ENCODE measurements at regions not wholly inside any gene's neighbourhood (a gene's known extent, or its start where the extent isn't known, plus 50 kb on each side); places are given as distances from the start of the nearest gene placed in this dataset.

DNA sequence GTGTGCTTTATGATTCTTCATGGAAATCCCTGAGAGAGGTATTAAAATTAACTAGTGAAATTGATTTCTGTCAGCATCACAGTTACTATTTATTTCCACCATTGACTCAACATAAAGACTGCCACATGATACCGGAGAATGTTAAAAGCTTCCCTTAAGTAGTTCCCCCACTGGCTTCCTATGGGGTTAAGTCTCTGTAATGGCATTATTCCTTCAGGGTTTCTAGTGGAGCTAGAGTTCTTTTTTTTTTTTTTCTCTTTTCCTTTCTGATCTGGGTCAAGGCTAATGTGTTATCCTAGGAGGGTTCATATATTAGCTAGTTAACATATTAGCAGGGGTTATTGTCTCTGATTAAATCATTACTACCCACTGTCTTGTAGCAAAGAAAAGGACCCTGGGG is 1919.1 kb upstream of the PIK3C3 start:
- ATAC-seq (no peak), DNase-seq (no peak)
- Histone ChIP-seq H3K4me1 (no peaks in the 10 kb centered on the region), H3K9me3 (no peaks in the 10 kb centered on the region), H3K27ac (no peak overlapping the region), H3K27me3 (no peaks in the 10 kb centered on the region), H3K36me3 (no peaks in the 10 kb centered on the region), H3K4me3 (no peak overlapping the region)
- intact Hi-C loops (cut with DNase I), result no loop called here
- TF ChIP-seq POLR2A (IDR thresholded peaks at IDR 0.05), result no peak
- TF ChIP-seq, protein P1, sequence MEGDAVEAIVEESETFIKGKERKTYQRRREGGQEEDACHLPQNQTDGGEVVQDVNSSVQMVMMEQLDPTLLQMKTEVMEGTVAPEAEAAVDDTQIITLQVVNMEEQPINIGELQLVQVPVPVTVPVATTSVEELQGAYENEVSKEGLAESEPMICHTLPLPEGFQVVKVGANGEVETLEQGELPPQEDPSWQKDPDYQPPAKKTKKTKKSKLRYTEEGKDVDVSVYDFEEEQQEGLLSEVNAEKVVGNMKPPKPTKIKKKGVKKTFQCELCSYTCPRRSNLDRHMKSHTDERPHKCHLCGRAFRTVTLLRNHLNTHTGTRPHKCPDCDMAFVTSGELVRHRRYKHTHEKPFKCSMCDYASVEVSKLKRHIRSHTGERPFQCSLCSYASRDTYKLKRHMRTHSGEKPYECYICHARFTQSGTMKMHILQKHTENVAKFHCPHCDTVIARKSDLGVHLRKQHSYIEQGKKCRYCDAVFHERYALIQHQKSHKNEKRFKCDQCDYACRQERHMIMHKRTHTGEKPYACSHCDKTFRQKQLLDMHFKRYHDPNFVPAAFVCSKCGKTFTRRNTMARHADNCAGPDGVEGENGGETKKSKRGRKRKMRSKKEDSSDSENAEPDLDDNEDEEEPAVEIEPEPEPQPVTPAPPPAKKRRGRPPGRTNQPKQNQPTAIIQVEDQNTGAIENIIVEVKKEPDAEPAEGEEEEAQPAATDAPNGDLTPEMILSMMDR (IDR thresholded peaks at IDR 0.05), result no peak
- WGBS (ENCODE audit: insufficient coverage, low coverage, low lambda C conversion rate, missing lambda C conversion rate), result 91% methylated on average over 1 of the region's 1 CpG

DNA sequence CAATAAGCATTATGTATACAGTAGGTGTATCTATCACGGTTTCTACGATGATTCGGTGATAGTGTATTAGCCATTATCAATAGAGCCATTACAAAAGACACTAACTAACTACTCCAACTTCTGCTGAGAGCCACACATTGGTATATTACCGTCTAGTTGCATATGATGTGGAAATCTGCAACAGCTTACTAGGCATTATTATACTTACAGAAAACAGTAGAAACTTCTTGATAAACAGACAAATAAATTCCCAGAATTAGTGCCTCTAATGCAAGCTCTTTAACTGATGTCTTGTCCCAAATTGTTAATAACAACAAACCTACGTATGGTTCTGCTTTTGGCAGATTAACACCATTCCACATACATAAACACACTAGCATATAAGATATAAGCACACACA is 1923.0 kb upstream of the PIK3C3 start:
- no peak for TF ChIP-seq POLR2A (IDR thresholded peaks at IDR 0.05)
- TF ChIP-seq, protein P1 (IDR thresholded peaks at IDR 0.05), result no peak
- H3K9me3 ChIP-seq, result no peaks in the 10 kb centered on the region
- no peak overlapping the region for H3K27ac ChIP-seq
- 67% methylated on average over 5 of the region's 5 CpGs for WGBS (ENCODE audit: insufficient coverage, low coverage, low lambda C conversion rate, missing lambda C conversion rate)
- H3K4me1 ChIP-seq, result no peaks in the 10 kb centered on the region
- H3K4me3 ChIP-seq, result no peak overlapping the region
- H3K36me3 ChIP-seq, result no peaks in the 10 kb centered on the region
- intact Hi-C loops (cut with DNase I), result no loop called here
- ATAC-seq, result no peak
- DNase-seq, result no peak
- H3K27me3 ChIP-seq, result no peaks in the 10 kb centered on the region

DNA sequence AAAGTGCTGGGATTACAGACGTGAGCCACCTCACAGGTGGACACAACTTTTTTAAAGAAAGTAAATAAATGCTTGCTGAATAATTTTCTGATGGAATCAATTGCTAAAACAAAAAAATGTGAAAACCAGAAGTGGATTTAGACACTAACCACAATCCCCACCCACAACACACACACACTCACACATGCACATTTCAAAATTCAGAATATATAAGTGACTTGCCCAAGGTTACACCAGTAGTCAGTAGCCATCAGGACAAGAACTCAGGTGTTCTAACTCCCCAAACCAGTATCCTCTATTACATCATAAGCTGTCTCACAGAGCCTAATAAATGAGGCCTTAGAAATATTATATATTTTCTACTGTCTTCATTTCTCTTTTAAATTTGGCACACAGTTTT is 1923.6 kb upstream of the PIK3C3 start:
- TF ChIP-seq, protein P1 (IDR thresholded peaks at IDR 0.05), result no peak
- no peak for TF ChIP-seq POLR2A (IDR thresholded peaks at IDR 0.05)
- Histone ChIP-seq H3K27me3 (no peaks in the 10 kb centered on the region), H3K9me3 (no peaks in the 10 kb centered on the region), H3K4me3 (no peak overlapping the region), H3K4me1 (no peaks in the 10 kb centered on the region), H3K36me3 (no peaks in the 10 kb centered on the region), H3K27ac (no peak overlapping the region)
- intact Hi-C loops (cut with DNase I), result no loop called here
- ATAC-seq (no peak), DNase-seq (no peak)
- 22% methylated on average over 1 of the region's 1 CpG for WGBS (ENCODE audit: insufficient coverage, low coverage, low lambda C conversion rate, missing lambda C conversion rate)

DNA sequence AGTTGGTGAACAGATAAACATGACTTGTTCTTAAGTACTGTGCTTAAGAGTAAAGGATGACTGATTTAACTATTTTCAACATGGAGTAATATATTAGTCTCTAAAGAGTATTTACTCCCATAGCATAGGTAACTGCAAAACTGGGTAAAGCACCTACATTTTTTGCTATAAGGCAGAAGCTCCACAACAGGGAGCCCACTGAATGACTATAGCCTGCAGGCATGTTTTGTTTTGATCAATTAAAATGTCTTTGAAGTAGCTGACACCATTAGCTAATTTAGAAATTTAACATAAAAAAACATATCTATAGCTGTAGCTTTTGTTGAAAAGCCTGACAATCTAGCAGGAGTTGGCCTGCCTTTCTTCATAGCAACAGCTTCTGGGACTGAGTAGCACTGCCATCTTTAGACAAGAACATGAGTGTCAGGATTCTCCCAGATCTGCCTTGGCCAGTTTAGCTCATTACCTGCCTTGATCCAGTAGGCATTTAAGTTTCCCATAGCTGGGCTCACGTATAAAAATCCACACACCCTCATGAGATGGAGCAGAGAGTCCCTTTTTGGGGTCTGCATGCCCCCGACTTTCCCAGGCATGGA is 1935.1 kb upstream of the PIK3C3 start:
- intact Hi-C loops (cut with DNase I), result no loop called here
- TF ChIP-seq, protein P1 (IDR thresholded peaks at IDR 0.05), result no peak
- Histone ChIP-seq H3K4me3 (no peak overlapping the region), H3K36me3 (no peaks in the 10 kb centered on the region), H3K27me3 (no peaks in the 10 kb centered on the region), H3K27ac (no peak overlapping the region), H3K4me1 (no peaks in the 10 kb centered on the region), H3K9me3 (no peaks in the 10 kb centered on the region)
- ATAC-seq, result no peak
- no peak for DNase-seq
- 17% methylated on average over 2 of the region's 2 CpGs for WGBS (ENCODE audit: insufficient coverage, low coverage, low lambda C conversion rate, missing lambda C conversion rate)

DNA sequence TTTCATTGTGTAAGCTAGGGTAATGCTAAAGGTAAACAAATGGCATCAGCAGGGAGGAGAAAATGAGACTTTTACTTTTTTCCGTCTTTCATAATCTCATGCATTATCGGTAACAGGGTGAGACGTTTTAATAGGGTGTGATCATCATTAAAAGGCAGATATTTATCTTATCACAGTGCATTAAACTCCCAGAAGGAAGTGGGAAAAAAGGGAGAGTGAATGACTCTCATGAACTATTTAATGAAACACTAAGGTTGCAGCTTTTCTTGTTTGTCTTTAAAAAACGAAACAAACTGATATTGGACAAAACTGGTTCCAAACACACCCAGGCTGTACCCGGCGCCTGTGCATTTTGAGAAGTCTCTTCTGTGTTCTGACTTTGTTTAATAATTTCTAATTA is 1936.8 kb upstream of the PIK3C3 start:
- Histone ChIP-seq H3K4me1 (no peaks in the 10 kb centered on the region), H3K4me3 (no peak overlapping the region), H3K36me3 (no peaks in the 10 kb centered on the region), H3K27me3 (no peaks in the 10 kb centered on the region), H3K9me3 (no peaks in the 10 kb centered on the region), H3K27ac (no peak overlapping the region)
- WGBS (ENCODE audit: insufficient coverage, low coverage, low lambda C conversion rate, missing lambda C conversion rate), result 28% methylated on average over 6 of the region's 6 CpGs
- TF ChIP-seq, protein P1 (IDR thresholded peaks at IDR 0.05), result no peak
- TF ChIP-seq POLR2A (IDR thresholded peaks at IDR 0.05), result no peak
- intact Hi-C loops (cut with DNase I), result no loop called here
- DNase-seq, result no peak
- no peak for ATAC-seq
